Fibroblast of lung (primary cell): ENCODE measurements at regions not wholly inside any gene's neighbourhood (a gene's known extent, or its start where the extent isn't known, plus 50 kb on each side); places are given as distances from the start of the nearest gene placed in this dataset.
"Not testable (repeated sequence)": the region's sequence is repeated elsewhere in the genome, so short reads cannot be mapped to it uniquely, and the experiment has no call there.

ENCODE experiments used
- DNase-seq, 2 donors: peaks; one replicate each; pipeline versions ENCODE4 v3.0.0 to v3.0.0-alpha.2; 2010; ENCODE audit warnings: low read depth in 2 of 2
- H2AFZ ChIP-seq: 2 replicates; pipeline ENCODE4 v1.5.1; 2012; ENCODE audit warnings: low read length, control low read depth, inconsistent platforms
- H3K27ac ChIP-seq: 2 replicates; pipeline ENCODE4 v1.5.1; 2011; ENCODE audit warnings: low read length, control low read depth; ENCODE audit not compliant: insufficient read depth
- H3K27me3 ChIP-seq: 2 replicates; pipeline ENCODE4 v1.5.1; 2011; ENCODE audit warnings: mild to moderate bottlenecking, low read length; ENCODE audit not compliant: control insufficient read depth, insufficient read depth
- H3K36me3 ChIP-seq: 2 replicates; pipeline ENCODE4 v1.5.1; 2011; ENCODE audit warnings: low read length; ENCODE audit not compliant: control insufficient read depth, insufficient read depth
- H3K4me1 ChIP-seq: 2 replicates; pipeline ENCODE4 v1.5.1; 2011; ENCODE audit warnings: low read length; ENCODE audit not compliant: control insufficient read depth, insufficient read depth; ENCODE audit errors: extremely low read depth
- H3K4me2 ChIP-seq: 2 replicates; pipeline ENCODE4 v1.5.1; 2011; ENCODE audit warnings: low read length, control low read depth; ENCODE audit not compliant: insufficient read depth; ENCODE audit errors: extremely low read depth
- H3K4me3 ChIP-seq, 4 experiments: fragments of 200-600 bp in 1 of 4; sonication (generic) in 1 of 4; replicated peaks in 1 of 4; 2 replicates each; pipeline ENCODE4 v1.5.1; 2011 to 2016; ENCODE audit warnings: low read length in 4 of 4, low read depth in 3 of 4, mild to moderate bottlenecking in 3 of 4, control low read depth in 2 of 4, inconsistent platforms in 1 of 4, mixed read lengths in 1 of 4; ENCODE audit not compliant: insufficient read depth in 1 of 4; ENCODE audit errors: control extremely low read depth in 1 of 4
- H3K79me2 ChIP-seq: 2 replicates; pipeline ENCODE4 v1.5.1; 2012; ENCODE audit warnings: mild to moderate bottlenecking, low read length, inconsistent platforms; ENCODE audit not compliant: control insufficient read depth, insufficient read depth
- H3K9ac ChIP-seq: 2 replicates; pipeline ENCODE4 v1.5.1; 2011; ENCODE audit warnings: mild to moderate bottlenecking, low read length, control low read depth; ENCODE audit not compliant: insufficient read depth
- H3K9me3 ChIP-seq: 2 replicates; pipeline ENCODE4 v1.5.1; 2012; ENCODE audit warnings: low read depth, low read length; ENCODE audit not compliant: control insufficient read depth, insufficient read depth
- H4K20me1 ChIP-seq: 2 replicates; pipeline ENCODE4 v1.5.1; 2011; ENCODE audit warnings: low read length; ENCODE audit not compliant: control insufficient read depth, insufficient read depth; ENCODE audit errors: extremely low read depth
- CTCF ChIP-seq, 2 donors: IDR thresholded peaks in 1 of 2; conservative IDR thresholded peaks in 1 of 2; 1 replicate in 1 of 2; 2 replicates in 1 of 2; pipeline ENCODE4 v1.5.1; 2011 to 2012; ENCODE audit warnings: low read length in 2 of 2, control low read depth in 1 of 2, inconsistent platforms in 1 of 2, low read depth in 1 of 2, mild to moderate bottlenecking in 1 of 2
- EZH2 ChIP-seq: IDR thresholded peaks from 2 replicates; pipeline ENCODE4 v1.5.1; 2012; ENCODE audit warnings: low read length, control low read depth, mild to moderate bottlenecking; ENCODE audit errors: missing control alignments

- Histone ChIP-seq H3K36me3 (no peaks in the 10 kb centered on the region), H4K20me1 (no peaks in the 10 kb centered on the region), H3K4me2 (no peak overlapping the region), H3K9ac (no peak overlapping the region), H3K9me3 (no peaks in the 10 kb centered on the region), H3K27me3 (no peaks in the 10 kb centered on the region), H3K27ac (no peak overlapping the region), H3K4me3 (no peak overlapping the region), H3K4me1 (no peaks in the 10 kb centered on the region), H3K79me2 (no peaks in the 10 kb centered on the region), H2AFZ (no peak overlapping the region)
- DNase-seq: no peak
- TF ChIP-seq EZH2 (no peak), CTCF (conservative IDR thresholded peaks at IDR 0.05 in 1 of 2, IDR thresholded peaks at IDR 0.05 in 1 of 2; ENCODE audit: low read depth in 1 of 2, low read length in 2 of 2) (no peak)
These were observed 145.4 kb upstream of the ZNF804A start for GRCh38 chr2:184452907-184453306.

GRCh38 chr2:184455624-184456023 lies 142.7 kb upstream of the ZNF804A start:
- Histone ChIP-seq H3K4me3 (no peak overlapping the region), H3K27me3 (no peaks in the 10 kb centered on the region), H3K4me2 (no peak overlapping the region), H4K20me1 (no peaks in the 10 kb centered on the region), H3K36me3 (no peaks in the 10 kb centered on the region), H3K9me3 (no peaks in the 10 kb centered on the region), H3K79me2 (no peaks in the 10 kb centered on the region), H2AFZ (no peak overlapping the region), H3K9ac (no peak overlapping the region), H3K27ac (no peak overlapping the region), H3K4me1 (no peaks in the 10 kb centered on the region)
- DNase-seq: no peak
- TF ChIP-seq EZH2 (no peak), CTCF (conservative IDR thresholded peaks at IDR 0.05 in 1 of 2, IDR thresholded peaks at IDR 0.05 in 1 of 2; ENCODE audit: low read depth in 1 of 2, low read length in 2 of 2) (no peak)

- H2AFZ ChIP-seq, H3K9ac ChIP-seq, H3K27ac ChIP-seq, H3K79me2 ChIP-seq, H3K9me3 ChIP-seq, DNase-seq, H3K4me3 ChIP-seq, H4K20me1 ChIP-seq, H3K27me3 ChIP-seq, H3K4me2 ChIP-seq, H3K36me3 ChIP-seq, H3K4me1 ChIP-seq: not testable (repeated sequence)
These were observed 141.6 kb upstream of the ZNF804A start for GRCh38 chr2:184456693-184457092.
